Putamen (tissue), 1 donor: ENCODE measurements at regions not wholly inside any gene's neighbourhood (a gene's known extent, or its start where the extent isn't known, plus 50 kb on each side); places are given as distances from the start of the nearest gene placed in this dataset.

Experiments used
- DNase-seq: peaks from one replicate; pipeline ENCODE4 v3.0.0-alpha.2; 2016; ENCODE audit warnings: low spot score

- DNase-seq, result no peak
These were observed 1624.1 kb upstream of the ZEB2 start for GRCh38 chr2:146143971-146144370.

- no peak for DNase-seq
These were observed 1618.9 kb upstream of the ZEB2 start for GRCh38 chr2:146138820-146139219.

DNA sequence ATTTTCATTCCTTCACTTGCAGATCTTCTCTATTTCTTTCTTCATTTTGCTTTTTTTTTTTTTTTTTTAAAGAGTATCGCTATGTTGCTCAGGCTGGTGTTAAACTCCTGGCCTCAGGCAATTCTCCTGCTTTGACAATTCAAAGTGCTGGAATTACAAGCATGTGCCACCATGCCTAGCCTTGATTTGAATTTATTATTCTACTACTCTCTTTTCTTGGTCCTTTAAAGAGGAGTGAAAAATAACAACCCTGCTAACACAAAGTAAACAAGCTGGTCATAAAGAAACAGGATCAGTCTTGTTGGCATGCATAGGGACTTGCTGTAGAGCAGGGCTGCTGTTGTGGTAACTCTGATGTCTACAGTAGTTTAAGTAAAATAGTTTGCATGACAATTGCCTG is 1615.3 kb upstream of the ZEB2 start:
- DNase-seq, result no peak

- no peak for DNase-seq
These were observed 1611.9 kb upstream of the ZEB2 start for GRCh38 chr2:146131785-146132184.

GRCh38 chr2:146131048-146131447 is 1611.1 kb upstream of the ZEB2 start:
- no peak for DNase-seq

GRCh38 chr2:146130290-146130689 is 1610.4 kb upstream of the ZEB2 start:
- no peak for DNase-seq

DNA sequence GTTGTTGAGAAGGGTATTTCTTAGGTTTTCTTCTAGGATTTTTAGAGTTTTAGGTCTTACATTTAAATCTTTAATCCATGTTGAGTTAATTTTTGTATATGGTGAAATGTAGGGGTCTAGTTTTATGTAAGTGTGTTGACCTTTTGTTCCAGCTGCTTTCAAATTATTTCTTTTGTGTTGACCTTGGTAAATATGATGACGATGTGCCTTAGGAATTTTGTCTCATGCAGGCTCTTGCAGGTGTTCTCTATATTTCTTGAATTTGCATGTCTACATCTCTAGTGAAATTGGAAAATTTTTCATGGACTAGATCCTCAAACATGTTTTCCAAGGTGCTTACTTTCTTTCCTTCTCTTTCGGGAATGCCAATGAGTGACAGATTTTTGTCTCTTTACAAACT is 1609.3 kb upstream of the ZEB2 start:
- no peak for DNase-seq

- DNase-seq, result no peak
These were observed 1608.3 kb upstream of the ZEB2 start for GRCh38 chr2:146128216-146128615.

DNA sequence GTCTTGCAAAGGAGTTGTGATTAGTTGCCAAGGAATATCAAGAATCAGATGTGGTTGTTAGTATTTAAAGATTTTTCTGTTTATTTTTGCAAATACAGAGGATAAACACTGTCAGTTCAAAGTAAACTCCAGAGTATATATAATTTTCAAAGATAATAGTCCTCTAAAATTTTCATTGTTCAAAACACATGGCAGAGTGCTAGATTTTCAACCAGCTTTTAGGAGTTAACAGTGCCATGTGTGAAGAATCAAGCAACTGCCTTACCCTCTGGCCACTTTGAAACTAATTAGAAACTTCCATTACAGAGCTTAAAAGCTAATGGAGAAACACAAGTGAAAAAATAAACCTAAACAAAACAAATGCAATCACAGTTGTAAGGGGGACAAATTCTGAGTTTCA is 1605.6 kb upstream of the ZEB2 start:
- no peak for DNase-seq

- DNase-seq, result no peak
These were observed 1604.8 kb upstream of the ZEB2 start for GRCh38 chr2:146124741-146125140.

- DNase-seq, result no peak
These were observed 1603.8 kb upstream of the ZEB2 start for GRCh38 chr2:146123714-146124113.

DNA sequence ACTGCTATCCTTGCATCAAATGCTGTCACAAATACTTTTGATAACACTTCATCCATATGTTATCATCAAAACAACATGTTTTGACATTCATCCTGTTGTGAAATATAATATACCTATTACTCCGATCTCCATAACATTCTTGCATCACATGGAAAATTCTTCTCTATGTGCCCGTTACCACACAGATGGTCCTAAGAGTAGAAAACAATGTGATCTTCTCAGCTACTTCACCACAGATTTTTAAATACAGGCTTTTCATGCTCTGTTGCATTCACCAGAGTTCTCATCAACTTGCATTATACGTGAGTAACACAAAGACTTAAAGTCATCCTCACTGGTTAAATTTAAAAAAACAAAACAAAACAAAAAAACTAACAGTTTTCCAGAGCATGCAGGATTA is 1603.3 kb upstream of the ZEB2 start:
- DNase-seq, result no peak

GRCh38 chr2:146119586-146119985 is 1599.7 kb upstream of the ZEB2 start:
- no peak for DNase-seq

DNA sequence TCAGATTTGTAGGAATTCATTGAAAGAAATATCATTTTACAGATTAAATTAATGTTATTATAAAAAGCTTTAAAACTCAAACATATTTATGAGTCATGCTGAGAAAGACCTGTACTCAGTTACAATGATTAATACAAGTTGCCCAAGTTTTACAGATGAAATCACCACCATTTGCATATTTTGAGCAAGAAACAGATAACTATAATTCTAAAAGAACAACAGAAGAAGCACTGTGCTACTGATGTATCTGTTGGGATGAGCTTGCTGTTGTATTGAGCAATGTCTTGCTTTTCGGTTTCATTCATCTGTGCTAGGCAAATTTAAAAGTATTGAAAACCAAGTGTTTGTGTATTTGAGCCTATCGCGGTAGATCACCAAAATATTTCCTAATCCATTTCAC is 1589.1 kb upstream of the ZEB2 start:
- no peak for DNase-seq

- no peak for DNase-seq
These were observed 1574.3 kb upstream of the ZEB2 start for GRCh38 chr2:146094185-146094584.

DNA sequence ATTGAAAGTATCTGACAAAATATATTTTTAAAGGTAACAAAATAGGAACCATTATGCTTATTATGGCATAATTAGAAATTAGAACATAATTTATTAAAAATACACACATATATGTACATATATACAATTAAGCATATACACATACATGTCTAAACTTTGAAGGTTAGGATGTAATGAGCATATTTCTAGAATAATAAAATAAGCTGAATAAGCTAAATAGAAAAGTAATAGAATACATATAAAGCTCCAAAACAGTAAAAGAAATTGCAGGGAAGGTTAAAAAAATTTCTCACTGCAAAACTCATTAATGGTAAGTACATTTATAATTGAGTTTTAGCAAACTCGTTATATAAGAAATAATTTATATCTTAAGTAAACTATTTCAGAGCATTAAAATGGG is 1561.5 kb upstream of the ZEB2 start:
- no peak for DNase-seq

DNA sequence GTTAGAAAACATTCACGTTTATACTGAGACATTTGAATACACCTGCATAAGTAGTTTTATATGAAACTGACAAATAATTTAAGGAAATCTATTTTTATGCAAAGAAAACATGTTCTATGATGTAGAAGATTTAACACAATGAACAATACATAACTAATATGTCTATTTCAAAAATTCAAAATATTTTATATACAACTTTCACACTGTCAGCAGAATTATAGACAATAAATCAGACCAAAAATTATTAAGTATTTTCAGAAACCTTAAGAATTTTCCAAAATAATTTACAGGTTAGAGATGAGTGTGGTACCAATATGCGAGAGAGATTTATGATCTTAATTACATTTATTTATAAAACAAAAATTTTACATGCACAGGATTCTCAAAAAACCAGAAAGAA is 1561.0 kb upstream of the ZEB2 start:
- no peak for DNase-seq

DNA sequence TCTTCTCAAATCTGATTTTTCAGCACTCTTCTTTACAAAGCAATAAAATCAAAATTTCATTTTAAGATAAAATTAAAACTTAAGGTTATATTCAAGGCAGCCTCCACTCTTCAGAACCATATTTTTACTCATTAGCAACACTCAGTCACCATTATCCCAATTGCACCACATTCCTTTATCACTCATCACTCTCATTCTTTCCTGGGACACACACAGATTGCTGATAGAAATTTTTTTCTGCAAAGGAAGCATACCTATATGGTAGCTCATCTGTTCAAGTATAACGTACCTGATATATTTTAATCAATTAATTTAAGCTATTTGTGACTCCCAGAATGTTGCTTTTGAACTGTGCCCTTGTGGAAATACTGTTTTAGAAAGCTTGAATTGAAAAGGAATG is 1559.3 kb upstream of the ZEB2 start:
- no peak for DNase-seq

DNA sequence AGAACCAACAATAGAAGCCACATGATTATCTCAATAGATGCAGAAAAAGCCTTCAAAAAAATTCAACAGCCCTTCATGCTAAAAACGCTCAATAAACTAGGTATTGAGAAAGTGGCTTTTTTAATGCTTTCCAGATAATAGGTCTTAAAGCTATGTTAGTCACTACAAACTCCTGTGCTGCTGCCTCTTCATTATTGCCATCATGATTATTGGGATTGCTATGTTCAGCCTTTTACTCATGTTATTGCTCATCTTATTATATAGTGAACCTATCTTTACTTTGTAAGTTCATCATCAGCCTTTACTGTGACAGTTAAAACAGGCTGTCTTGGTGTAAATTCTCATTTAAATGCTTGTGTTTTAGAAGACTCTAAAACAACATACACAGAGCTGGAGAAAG is 1557.2 kb upstream of the ZEB2 start:
- no peak for DNase-seq

GRCh38 chr2:146068051-146068450 is 1548.1 kb upstream of the ZEB2 start:
- DNase-seq, result no peak

GRCh38 chr2:146048141-146048540 is 1528.2 kb upstream of the ZEB2 start:
- DNase-seq, result no peak

GRCh38 chr2:146041274-146041910 is 1521.5 kb upstream of the ZEB2 start:
- DNase-seq, result no peak

- no peak for DNase-seq
These were observed 1520.1 kb upstream of the ZEB2 start for GRCh38 chr2:146040051-146040450.

DNA sequence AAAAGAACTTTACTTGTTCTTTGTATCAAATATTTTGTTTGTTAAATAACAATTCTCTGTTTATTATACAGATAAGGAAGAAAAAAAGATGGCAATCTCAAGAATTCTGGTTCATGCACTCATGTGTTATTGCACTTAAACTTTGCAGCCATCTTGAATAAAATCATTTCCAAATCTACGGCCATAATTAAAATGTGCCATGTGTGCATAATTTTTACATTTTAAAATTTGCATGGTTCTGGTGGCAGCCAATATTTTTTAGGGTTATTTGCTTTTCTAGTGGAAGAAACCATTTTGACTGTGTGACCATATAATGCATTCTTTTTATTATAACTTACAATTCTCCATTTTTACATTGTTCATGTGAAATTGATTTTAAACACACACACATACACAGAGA is 1518.1 kb upstream of the ZEB2 start:
- DNase-seq, result no peak
